Lower leg skin (tissue), 3 donors: ENCODE measurements at regions not wholly inside any gene's neighbourhood (a gene's known extent, or its start where the extent isn't known, plus 50 kb on each side); places are given as distances from the start of the nearest gene placed in this dataset.

Experiments
- POLR2A ChIP-seq, 2 donors: fragments of 450-650 bp; IDR thresholded peaks; one replicate each; pipeline ENCODE4 v1.6.1; 2016 to 2017; ENCODE audit warnings: antibody characterized with exemption in 2 of 2, mild to moderate bottlenecking in 1 of 2, moderate library complexity in 1 of 2
- TF ChIP-seq, protein P1 (sequence below), 3 donors: fragments of 450-650 bp; IDR thresholded peaks; one replicate each; pipeline ENCODE4 v1.5.1; 2016; ENCODE audit warnings: antibody characterized with exemption in 3 of 3, mild to moderate bottlenecking in 3 of 3, moderate library complexity in 2 of 3

DNA sequence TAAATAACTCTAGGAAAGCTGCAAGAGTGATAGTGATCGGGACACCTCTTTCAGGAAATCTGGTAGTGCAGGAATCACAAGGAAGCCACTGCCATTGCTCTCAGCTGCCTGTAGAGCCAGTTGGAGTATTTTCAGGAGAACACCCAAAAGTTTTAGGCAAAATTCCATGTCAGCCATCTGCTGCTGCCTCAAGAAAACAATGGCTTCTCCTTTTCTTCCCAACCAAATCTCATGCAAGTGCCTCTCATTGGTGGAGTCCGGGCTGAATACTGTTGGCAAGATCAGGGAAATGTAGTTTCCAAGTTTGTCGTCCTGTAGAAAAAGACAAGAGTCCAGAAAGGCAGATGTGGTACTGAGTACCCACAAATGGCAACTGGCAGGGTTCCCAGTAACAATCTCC lies 54.9 kb upstream of the TANC2 start:
- TF ChIP-seq, protein P1, sequence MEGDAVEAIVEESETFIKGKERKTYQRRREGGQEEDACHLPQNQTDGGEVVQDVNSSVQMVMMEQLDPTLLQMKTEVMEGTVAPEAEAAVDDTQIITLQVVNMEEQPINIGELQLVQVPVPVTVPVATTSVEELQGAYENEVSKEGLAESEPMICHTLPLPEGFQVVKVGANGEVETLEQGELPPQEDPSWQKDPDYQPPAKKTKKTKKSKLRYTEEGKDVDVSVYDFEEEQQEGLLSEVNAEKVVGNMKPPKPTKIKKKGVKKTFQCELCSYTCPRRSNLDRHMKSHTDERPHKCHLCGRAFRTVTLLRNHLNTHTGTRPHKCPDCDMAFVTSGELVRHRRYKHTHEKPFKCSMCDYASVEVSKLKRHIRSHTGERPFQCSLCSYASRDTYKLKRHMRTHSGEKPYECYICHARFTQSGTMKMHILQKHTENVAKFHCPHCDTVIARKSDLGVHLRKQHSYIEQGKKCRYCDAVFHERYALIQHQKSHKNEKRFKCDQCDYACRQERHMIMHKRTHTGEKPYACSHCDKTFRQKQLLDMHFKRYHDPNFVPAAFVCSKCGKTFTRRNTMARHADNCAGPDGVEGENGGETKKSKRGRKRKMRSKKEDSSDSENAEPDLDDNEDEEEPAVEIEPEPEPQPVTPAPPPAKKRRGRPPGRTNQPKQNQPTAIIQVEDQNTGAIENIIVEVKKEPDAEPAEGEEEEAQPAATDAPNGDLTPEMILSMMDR (IDR thresholded peaks at IDR 0.05) = no peak
- no peak for TF ChIP-seq POLR2A (IDR thresholded peaks at IDR 0.05)
